Mucosa of descending colon (tissue), 3 donors: ENCODE measurements at regions not wholly inside any gene's neighbourhood (a gene's known extent, or its start where the extent isn't known, plus 50 kb on each side); places are given as distances from the start of the nearest gene placed in this dataset.

Experiments
- ATAC-seq: fragments of 200-7000 bp; cut with Tn5 transposase; one replicate; pipeline ENCODE4 v1.9.1; 2020; ENCODE audit warnings: mild to moderate bottlenecking, moderate library complexity
- DNase-seq, 3 donors: peaks; one replicate each; pipeline ENCODE4 v3.0.0-alpha.2; 2020
- H3K36me3 ChIP-seq: fragments of 200-600 bp; one replicate; pipeline ENCODE4 v1.8.0; 2021; ENCODE audit warnings: low read depth, mild to moderate bottlenecking
- H3K4me1 ChIP-seq: fragments of 200-600 bp; one replicate; pipeline ENCODE4 v1.8.0; 2021; ENCODE audit warnings: low read depth, mild to moderate bottlenecking
- H3K4me3 ChIP-seq: fragments of 200-600 bp; one replicate; pipeline ENCODE4 v1.8.0; 2021; ENCODE audit warnings: mild to moderate bottlenecking
- H3K9me3 ChIP-seq: fragments of 200-600 bp; one replicate; pipeline ENCODE4 v1.8.0; 2021; ENCODE audit warnings: mild to moderate bottlenecking
- intact Hi-C, 2 donors: fragments of 100-400 bp; cut with DNase I in 1 of 2; cut with micrococcal nuclease in 1 of 2; formaldehyde crosslinking; loops; one replicate each; pipeline versions ENCODE4 v1.11.0 to v1.11.1; 2022; cut with DNase I, micrococcal nuclease
- TF ChIP-seq, protein P1 (sequence below): fragments of 200-600 bp; IDR thresholded peaks from one replicate; pipeline ENCODE4 v1.8.0; 2022; ENCODE audit warnings: antibody characterized with exemption, mild to moderate bottlenecking
- donor health status: DM: no; HTN: no; CAD: no; lungs with moderate emphysema.
- donor health status: DM: no; HTN: no; CAD: no.
- donor health status: DM: no; HTN: yes; CAD: no.

DNA sequence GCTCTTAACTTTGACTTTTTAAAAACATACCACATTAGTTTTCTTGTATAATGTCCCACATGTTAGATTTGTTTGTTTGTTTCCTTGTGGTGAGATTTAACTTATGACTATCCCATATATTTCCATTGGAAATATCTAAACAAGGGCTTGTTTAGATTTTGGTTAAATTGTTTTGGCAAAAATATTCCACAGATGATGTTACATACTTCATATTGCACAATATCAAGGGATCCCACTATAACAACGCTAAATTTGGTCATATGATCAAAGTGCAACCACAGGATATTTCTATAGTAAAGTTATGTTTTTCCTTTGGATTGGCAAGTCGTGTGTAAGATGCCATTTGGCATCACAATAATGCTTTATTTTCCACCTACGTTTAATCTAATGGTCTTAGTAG is 396.7 kb downstream of the TGFB2 start:
- Histone ChIP-seq H3K4me3 (no peak overlapping the region), H3K4me1 (no peaks in the 10 kb centered on the region), H3K9me3 (no peaks in the 10 kb centered on the region), H3K36me3 (no peaks in the 10 kb centered on the region)
- DNase-seq (no peak), ATAC-seq (no peak)
- intact Hi-C loops = no loop called here
- TF ChIP-seq, protein P1, sequence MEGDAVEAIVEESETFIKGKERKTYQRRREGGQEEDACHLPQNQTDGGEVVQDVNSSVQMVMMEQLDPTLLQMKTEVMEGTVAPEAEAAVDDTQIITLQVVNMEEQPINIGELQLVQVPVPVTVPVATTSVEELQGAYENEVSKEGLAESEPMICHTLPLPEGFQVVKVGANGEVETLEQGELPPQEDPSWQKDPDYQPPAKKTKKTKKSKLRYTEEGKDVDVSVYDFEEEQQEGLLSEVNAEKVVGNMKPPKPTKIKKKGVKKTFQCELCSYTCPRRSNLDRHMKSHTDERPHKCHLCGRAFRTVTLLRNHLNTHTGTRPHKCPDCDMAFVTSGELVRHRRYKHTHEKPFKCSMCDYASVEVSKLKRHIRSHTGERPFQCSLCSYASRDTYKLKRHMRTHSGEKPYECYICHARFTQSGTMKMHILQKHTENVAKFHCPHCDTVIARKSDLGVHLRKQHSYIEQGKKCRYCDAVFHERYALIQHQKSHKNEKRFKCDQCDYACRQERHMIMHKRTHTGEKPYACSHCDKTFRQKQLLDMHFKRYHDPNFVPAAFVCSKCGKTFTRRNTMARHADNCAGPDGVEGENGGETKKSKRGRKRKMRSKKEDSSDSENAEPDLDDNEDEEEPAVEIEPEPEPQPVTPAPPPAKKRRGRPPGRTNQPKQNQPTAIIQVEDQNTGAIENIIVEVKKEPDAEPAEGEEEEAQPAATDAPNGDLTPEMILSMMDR = no peak

DNA sequence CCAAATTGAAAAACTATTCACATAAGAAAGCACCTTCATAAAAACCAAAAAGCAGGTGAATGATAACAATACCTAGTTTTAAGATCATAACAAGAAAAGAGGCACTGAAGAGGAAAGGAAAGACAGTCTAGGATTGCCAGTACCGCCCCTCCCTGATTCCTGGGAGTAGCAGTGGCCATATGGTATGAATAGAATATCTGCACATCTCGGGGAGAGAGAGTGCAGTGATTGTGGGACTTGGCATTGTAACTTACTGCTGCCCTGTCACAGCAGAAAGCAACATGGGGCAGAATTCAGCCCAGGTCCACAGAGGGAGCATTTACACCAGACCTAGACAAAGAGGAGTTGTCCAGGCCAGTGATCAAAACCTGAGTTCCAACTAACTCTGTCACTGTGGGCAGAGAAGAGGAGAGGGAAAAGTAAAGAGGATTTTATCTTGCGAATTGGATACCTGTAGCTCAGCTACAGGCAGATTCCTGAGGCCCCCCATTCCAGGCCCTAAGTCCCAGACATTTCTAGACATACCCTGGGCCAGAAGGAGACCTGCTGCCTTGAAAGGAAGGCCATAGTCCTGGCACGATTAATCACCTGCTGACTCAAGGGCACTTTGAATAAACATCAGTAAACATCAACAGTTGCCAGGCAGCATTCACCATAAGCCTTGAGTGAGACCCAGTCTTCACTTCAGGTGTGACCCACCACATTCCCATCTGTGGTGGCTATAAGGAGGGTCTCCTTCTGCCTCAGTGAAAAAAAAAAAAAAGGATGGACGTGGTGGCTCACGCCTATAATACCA is 397.5 kb downstream of the TGFB2 start:
- TF ChIP-seq, protein P1 = no peak
- Histone ChIP-seq H3K9me3 (no peaks in the 10 kb centered on the region), H3K4me1 (no peaks in the 10 kb centered on the region), H3K4me3 (no peak overlapping the region), H3K36me3 (no peaks in the 10 kb centered on the region)
- intact Hi-C loops = no loop called here
- ATAC-seq (no peak), DNase-seq (no peak)

DNA sequence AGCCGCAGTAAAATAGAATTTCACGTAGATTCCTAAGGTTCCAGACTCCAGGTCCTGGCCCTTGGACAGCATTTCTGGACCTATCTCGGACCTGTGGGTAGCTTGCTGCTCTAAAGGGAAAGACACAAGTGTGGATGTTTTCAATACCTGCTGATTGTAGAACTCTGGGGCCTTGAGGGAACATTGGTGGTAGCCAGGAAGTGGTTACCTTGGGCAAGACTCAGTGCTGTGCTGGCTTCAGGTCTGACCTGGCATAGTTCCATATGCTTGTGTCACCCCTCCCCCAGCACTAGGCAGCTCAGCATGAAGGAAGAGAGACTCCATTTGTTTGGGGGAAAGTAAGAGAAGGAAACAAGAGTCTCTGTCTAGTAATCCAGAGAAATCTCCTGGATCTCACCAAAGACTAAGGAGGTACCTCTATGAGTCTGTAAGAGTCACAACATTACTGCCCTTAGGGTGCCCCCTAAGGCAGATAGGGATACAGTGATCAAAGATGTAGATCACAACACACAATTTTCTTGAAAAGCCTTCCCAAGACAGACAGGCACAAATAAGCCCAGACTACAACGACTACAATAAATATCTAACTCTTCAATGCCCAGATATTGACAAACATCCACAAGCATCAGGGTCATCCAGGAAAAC is 398.8 kb downstream of the TGFB2 start:
- peaks cover 2% of the 10 kb centered on the region for H3K9me3 ChIP-seq
- DNase-seq (no peak), ATAC-seq (no peak)
- no peak overlapping the region for H3K4me3 ChIP-seq
- intact Hi-C loops = no loop called here
- TF ChIP-seq, protein P1 = no peak
- H3K36me3 ChIP-seq = no peaks in the 10 kb centered on the region
- no peaks in the 10 kb centered on the region for H3K4me1 ChIP-seq

DNA sequence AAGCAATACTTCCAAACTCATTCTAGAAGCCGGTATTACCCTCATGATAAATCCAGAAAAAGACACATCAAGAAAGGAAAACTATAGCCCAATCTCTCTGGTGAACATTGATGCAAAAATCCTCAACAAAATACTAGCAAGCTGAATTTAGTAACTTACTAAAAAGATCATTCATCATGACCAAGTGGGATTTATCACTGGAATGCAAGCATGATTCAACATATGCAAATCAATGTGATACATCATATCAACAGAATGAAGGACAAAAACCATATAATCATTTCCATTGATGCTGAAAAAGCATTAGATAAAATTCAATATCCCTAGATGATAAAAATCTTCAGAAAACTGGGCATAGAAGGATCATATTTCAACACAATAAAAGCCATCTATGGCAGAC is 402.9 kb downstream of the TGFB2 start:
- no peak for ATAC-seq
- TF ChIP-seq, protein P1 = no peak
- intact Hi-C loops = no loop called here

DNA sequence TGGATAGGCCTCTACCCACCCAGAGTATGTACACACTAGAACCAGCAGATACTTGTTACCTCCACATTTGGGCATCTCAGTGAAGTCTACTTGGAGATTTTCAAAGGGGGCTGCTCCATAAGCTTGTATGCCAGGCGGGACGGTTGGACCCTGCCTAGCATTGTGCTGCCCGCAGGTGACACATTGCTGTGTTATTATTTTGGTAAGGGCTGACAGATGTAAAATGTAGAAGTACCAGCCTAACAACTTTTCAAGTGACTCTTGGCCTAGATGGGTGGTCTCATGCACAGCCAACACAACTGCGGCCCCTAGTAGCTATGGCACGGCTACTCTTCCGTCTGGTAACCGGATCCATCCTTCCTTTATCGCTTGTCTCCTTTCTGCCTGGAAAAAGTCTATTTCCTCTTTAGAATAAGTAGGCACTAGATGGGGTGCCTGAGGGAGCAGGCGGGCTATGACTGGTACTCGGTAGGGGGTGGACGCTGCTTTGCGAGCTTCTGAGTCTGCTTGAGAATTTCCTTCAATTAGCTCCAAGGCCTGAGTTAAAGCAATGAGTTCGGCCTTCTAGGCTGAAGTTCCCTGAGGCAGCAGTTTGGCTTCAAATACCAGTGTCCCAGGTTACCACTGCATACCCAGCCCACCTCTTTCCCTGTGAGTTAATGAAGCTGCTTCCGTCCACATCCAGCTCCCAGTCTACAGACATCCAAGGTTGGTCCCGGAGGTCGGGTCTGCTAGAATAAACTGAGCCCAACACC is 405.3 kb downstream of the TGFB2 start:
- Histone ChIP-seq H3K36me3 (no peaks in the 10 kb centered on the region), H3K4me1 (no peaks in the 10 kb centered on the region), H3K9me3 (peaks cover 5% of the 10 kb centered on the region), H3K4me3 (no peak overlapping the region)
- DNase-seq (no peak), ATAC-seq (no peak)
- intact Hi-C loops = no loop called here
- TF ChIP-seq, protein P1 = no peak

More for the DNA sequence above, 402.9 kb downstream of the TGFB2 start:
- H3K36me3 ChIP-seq = no peaks in the 10 kb centered on the region
- H3K9me3 ChIP-seq = peaks cover 2% of the 10 kb centered on the region
- no peak overlapping the region for H3K4me3 ChIP-seq
- H3K4me1 ChIP-seq = no peaks in the 10 kb centered on the region
- no peak for DNase-seq
